ENCODE measurements at regions not wholly inside any gene's neighbourhood (a gene's known extent, or its start where the extent isn't known, plus 50 kb on each side); places are given as distances from the start of the nearest gene placed in this dataset.

DNA sequence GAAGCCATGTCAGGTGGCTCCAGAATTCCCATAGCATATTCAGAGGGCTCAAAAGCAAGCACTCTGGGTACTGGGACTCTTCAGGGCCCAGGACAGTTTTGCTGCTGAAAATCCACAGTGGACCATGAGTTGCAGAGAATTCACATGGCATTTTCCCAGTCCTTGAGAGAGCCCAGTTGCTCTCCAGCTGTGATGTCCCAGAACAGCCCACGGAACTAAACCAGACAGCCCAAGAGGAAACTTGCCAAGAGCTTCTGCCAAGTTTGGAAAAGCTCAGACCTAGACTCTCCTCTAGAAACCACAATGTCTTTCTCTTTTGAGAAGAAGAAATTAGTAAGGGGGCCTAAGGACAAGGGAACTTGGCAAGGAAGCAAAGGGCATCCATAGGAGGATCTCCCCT lies 69.4 kb downstream of the RGS2 start:
- TF ChIP-seq, protein P1, sequence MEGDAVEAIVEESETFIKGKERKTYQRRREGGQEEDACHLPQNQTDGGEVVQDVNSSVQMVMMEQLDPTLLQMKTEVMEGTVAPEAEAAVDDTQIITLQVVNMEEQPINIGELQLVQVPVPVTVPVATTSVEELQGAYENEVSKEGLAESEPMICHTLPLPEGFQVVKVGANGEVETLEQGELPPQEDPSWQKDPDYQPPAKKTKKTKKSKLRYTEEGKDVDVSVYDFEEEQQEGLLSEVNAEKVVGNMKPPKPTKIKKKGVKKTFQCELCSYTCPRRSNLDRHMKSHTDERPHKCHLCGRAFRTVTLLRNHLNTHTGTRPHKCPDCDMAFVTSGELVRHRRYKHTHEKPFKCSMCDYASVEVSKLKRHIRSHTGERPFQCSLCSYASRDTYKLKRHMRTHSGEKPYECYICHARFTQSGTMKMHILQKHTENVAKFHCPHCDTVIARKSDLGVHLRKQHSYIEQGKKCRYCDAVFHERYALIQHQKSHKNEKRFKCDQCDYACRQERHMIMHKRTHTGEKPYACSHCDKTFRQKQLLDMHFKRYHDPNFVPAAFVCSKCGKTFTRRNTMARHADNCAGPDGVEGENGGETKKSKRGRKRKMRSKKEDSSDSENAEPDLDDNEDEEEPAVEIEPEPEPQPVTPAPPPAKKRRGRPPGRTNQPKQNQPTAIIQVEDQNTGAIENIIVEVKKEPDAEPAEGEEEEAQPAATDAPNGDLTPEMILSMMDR (IDR thresholded peaks at IDR 0.05): no peak
- no peak for TF ChIP-seq POLR2A (IDR thresholded peaks at IDR 0.05)

Data from thyroid gland (tissue), 4 donors.